HG02852 (cell line): ENCODE measurements at regions not wholly inside any gene's neighbourhood (a gene's known extent, or its start where the extent isn't known, plus 50 kb on each side); places are given as distances from the start of the nearest gene placed in this dataset.

Experiments used
- ATAC-seq: cut with Tn5 transposase; IDR thresholded peaks from one replicate; pipeline ENCODE4 v1.9.1; 2021; ENCODE audit warnings: mild to moderate bottlenecking, moderate library complexity; ENCODE audit not compliant: unreplicated experiment

DNA sequence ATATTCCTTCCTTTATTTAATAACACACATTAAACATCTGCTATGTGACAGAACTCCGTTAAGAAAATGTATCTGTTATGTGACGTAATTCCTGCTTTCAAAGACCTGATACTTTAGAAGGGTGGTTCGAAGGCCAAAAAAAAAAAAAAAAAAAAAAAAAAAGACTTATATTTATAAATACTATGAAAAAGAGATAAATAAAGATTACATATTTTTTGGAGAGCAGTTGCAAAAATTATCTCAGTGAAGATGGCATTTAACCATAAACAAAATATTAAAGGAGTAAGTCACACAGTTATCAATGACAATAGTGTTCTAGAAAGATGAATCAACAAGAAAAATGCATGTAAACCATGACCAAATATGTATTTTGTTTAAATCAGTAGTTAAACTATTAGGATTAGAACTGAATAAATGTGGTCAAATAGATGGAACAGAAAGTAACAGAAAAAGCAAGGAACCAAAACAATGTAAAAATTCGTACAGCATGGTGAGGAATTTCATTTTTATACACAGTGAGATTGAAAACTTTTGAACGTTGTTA lies 612.3 kb upstream of the SLITRK5 start:
- ATAC-seq, result no peak

GRCh38 chr13:87078947-87079795 lies 592.0 kb upstream of the SLITRK5 start:
- ATAC-seq, result no peak

DNA sequence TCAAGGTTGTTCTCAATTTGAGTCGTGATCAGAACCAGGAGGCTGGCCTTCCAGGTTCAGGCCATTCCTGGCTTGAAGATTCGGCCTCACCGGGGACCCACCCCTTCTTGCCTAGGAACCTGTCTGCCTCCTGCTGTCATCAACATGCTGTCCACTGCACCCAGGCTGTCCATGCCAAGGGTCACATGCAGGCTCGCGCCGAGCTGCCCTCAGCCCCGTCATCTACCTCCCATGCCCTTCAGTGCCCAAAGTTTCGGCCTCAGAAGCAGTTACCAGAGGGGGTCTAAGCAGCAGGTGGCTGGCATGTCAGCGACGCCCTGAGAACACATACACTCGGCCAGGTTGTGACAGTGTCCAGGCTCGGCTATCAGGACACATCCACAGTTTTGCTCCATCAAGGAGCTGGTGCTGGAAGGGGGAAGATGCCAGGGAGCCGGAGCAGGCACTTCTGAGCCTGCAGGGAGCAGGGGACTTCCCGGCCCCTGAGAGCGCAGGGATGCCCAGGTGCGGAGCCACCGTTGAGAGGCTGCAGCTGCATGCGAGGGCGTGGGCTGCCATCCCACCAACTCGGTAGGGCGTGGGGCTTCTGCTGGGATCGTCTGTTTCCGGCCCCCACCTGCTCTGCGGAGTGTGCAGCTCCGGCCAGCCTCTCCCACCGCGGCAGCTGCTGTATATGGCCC lies 590.9 kb upstream of the SLITRK5 start:
- ATAC-seq, result no peak

DNA sequence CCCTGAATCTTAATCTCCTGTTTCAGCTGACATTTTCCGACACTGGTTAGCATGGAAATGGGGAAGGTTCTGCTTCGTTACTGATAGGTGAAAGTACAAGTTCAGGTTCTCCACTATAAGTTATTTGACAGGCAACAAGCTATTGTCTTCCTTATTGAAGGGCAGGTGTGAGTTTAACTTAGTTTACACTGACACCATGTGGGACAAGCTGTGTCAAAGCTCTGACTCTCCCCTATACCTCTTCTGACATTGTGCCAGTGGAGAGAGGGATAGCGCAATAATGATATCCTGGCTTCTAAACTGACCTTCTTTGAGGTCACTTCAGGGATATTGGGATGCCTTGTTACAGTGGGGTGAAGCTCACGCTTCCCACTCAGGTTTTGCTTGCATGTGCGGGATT lies 587.0 kb upstream of the SLITRK5 start:
- no peak for ATAC-seq

- no peak for ATAC-seq
Observed at GRCh38 chr13:87087741-87088140, 583.4 kb upstream of the SLITRK5 start.

- ATAC-seq, result no peak
Observed at GRCh38 chr13:87089391-87089790, 581.8 kb upstream of the SLITRK5 start.

GRCh38 chr13:87093399-87093798 lies 577.8 kb upstream of the SLITRK5 start:
- ATAC-seq, result no peak

DNA sequence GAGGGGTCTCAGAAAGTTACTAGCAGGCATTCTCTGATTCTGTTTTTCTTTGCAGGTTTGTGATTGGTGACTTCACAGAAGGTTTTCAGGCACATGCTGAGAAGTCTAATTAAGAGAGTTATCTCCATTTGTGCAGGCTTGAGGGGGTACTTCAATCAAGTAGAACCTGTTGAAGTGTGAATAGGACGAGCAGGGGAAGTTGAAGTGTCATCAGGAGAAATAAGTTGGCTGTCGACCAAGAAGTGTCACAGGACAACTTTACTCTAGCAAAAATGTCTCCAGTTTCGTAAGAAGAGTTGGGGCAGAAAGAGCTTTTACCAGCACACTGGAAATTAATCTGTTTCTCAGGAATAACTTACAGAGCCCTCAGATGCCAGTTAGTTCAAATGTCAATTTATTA lies 576.5 kb upstream of the SLITRK5 start:
- no peak for ATAC-seq

GRCh38 chr13:87100431-87100830 lies 570.7 kb upstream of the SLITRK5 start:
- no peak for ATAC-seq

DNA sequence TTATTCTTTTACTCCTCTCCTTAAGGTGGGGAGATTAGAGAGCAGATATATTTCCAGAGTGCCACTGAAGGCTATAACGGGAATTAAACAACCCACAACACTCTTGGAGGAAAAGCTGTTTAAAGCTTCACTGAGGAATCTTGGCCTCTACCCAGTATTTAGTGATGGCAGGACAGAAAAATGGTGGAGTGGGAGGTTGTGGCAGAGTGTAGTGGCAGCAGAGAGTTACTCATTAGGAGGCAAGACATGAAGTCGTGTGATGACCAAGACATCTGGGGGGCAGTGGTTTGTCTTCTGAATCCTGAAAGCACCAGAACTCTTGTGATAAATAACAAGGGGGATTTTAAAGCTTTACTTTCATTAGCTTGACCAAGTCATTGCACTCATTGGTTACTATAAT lies 563.5 kb upstream of the SLITRK5 start:
- no peak for ATAC-seq

DNA sequence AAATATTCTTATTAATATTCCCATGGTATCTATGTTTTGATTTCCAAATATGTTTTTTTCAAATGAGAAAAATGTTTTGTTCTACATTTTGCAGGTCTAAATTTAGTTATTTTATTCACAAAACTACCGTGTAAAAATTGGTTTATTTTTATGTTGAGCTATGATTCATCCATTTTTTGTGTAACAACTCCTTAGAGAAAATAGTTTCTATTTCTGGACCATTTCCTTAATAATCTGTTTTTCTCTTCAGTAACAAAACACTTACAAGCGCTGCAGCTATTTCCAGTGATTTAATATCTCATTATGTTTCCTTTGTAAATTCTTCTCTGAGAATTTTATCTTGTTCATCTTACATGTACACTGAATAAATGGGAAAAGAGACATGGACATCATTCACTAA lies 550.7 kb upstream of the SLITRK5 start:
- ATAC-seq, result no peak

DNA sequence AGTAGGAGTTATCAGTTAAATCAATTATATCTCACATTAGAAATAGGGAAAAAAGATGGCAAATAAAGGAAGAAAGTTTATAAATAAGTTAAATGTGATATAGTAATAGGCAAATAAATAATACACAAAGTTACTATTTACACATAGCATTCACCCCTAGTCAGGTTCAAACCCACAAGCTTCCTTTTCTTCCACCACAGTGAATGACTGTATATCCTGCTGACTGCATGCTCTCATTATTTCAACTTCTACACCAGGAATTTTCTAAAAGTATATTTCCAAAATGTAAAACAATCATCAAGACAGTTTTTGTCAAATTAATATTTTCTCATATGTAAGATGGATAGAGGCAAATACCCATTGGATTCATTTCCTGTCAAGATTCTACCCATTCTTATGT lies 548.6 kb upstream of the SLITRK5 start:
- ATAC-seq, result no peak

- ATAC-seq, result no peak
Observed at GRCh38 chr13:87123987-87124784, 547.0 kb upstream of the SLITRK5 start.

GRCh38 chr13:87124785-87125074 lies 546.4 kb upstream of the SLITRK5 start:
- no peak for ATAC-seq

GRCh38 chr13:87128036-87128435 lies 543.1 kb upstream of the SLITRK5 start:
- no peak for ATAC-seq

- no peak for ATAC-seq
Observed at GRCh38 chr13:87128491-87128890, 542.7 kb upstream of the SLITRK5 start.

DNA sequence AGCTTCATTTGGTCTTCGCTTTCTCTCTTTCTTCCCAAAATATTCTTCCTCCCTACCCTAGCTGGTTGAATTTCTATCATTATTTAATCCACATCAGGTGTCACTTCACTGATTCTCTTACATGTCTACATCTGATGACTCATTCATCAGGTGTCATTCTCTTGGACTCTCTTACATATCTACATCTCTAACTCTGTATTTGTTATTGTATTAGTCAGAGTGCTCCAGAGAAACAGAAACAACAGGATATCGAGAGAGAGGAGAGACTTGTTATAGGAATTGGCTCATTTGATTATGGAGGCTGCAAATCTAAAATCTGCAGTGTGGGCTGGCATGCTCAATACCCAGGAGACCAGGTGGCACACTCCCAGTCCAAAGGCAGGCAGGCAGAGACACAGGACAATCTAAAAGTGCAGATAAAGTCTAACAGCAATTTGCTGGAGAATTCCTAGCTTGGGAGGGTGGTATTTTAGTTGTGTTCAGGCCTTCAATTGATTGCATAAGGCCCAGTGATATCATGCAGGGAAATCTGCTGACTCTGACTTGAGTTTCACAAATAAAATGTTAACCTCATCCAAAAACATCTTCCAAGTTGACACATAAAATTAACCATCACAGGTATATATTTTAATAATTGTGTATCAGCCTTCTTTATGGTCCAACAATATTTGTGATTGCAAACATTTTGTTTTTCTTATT lies 541.4 kb upstream of the SLITRK5 start:
- ATAC-seq, result no peak

GRCh38 chr13:87130423-87130822 lies 540.7 kb upstream of the SLITRK5 start:
- ATAC-seq, result no peak

DNA sequence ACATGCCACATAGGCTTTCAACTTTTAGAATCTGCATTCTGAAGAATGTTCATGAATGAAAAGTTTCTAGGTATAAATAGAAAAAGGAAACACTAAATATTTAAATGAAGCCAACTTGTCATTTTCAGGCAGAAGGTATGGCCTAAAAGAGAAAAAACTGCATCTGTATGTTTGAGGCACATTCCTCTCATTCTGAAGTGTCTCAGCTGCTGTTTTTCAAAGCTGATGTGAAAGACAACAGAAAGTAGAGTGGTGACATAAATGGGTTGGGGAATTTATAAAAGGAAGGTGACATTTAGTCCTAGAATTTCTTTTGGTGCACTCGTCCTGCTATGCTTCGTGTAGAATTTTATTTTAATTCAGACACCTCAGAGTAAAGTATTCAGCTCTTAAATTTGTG lies 539.6 kb upstream of the SLITRK5 start:
- ATAC-seq, result no peak

DNA sequence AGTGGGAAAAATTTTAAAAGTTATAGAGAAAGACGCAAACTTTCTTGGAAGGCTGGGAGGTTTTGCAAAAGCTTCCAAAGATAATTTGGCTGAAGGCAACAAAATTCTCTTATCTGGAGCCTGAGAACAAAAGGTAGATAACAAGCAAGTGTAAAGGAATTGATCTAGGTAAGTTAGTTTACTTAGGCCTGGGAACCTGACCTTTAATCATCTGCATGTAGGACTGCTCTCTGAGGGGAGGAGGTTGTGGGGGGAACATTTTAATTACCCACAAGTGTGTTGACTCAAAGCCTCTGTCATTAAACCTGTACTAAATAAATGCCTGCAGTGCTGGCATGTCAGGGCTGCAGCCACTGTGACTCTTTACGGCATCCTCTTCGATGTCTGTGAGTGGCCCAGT lies 532.3 kb upstream of the SLITRK5 start:
- no peak for ATAC-seq

DNA sequence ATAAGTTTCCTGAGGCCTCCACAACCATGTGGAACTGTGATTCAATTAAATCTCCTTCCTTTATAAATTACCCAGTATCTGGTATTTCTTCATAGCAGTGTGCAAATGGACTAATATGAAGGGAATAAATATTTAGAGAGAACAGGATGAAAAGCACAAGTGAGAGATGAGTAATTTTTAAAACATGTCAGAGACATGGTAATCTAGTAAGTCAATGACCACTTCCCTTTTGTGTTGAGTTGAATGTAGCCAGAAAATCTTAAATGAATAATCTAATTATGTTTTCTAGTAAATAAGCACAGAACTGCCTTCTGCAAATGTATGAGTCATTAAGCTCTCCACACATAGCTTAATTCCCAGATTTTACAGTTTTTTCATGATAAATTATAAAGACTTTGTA lies 524.1 kb upstream of the SLITRK5 start:
- ATAC-seq, result no peak
